GM12878 (cell line): ENCODE measurements at regions not wholly inside any gene's neighbourhood (a gene's known extent, or its start where the extent isn't known, plus 50 kb on each side); places are given as distances from the start of the nearest gene placed in this dataset.

ENCODE experiments used
- ATAC-seq: fragments of 200-7000 bp; cut with Tn5 transposase; 3 replicates; pipeline ENCODE4 v1.9.1; 2020; ENCODE audit warnings: mild to moderate bottlenecking, moderate library complexity
- BruUV-seq: library from RNA; stranded (reverse); fragments of 400-500 nt; replicated peaks from 2 replicates; lab custom pipeline; 2021; lab: Mats Ljungman, UMichigan
- CTCF ChIA-PET: fragments of 300-600 bp; sonication (Branson Sonifier 250); formaldehyde crosslinking; extraction: SDS; loops from one replicate; lab custom pipeline; 2021; ENCODE audit warnings: inconsistent platforms; lab: Yijun Ruan, JAX
- POLR2A ChIA-PET: fragments of 350-600 bp; formaldehyde crosslinking; extraction: SDS; loops from one replicate; lab custom pipeline; 2021; ENCODE audit warnings: inconsistent platforms; lab: Charles Lee
- RAD21 ChIA-PET: fragments of 300-600 bp; sonication (Branson Sonifier 250); formaldehyde crosslinking; loops from one replicate; lab custom pipeline; 2023; ENCODE audit warnings: antibody characterized with exemption; ENCODE audit not compliant: unreplicated experiment; lab: Charles Lee
- SMC1A ChIA-PET: fragments of 300-600 bp; sonication (Branson Sonifier 250); formaldehyde crosslinking; loops from one replicate; lab custom pipeline; 2023; ENCODE audit not compliant: unreplicated experiment, uncharacterized antibody; lab: Charles Lee
- DNase-seq: peaks from one replicate; pipeline ENCODE4 v3.0.0-alpha.2; 2011; ENCODE audit warnings: low read depth, low spot score
- FAIRE-seq: peaks from 3 replicates; lab custom pipeline; 2011; peaks lifted over from hg19 to GRCh38; lab: Jason Lieb, UNC
- H2AFZ ChIP-seq: 2 replicates; pipeline ENCODE4 v1.6.0; 2011; ENCODE audit warnings: low read depth, low read length, control low read depth; ENCODE audit not compliant: control insufficient read depth
- H3K27ac ChIP-seq: 2 replicates; pipeline ENCODE4 v1.5.1; 2011; ENCODE audit warnings: control low read depth; ENCODE audit not compliant: control insufficient read depth, insufficient read depth
- H3K27me3 ChIP-seq, 2 experiments: replicated peaks in 1 of 2; 2 replicates each; pipeline versions ENCODE4 v1.6.0 to v1.6.1; 2011; ENCODE audit warnings: low read length in 1 of 2; ENCODE audit not compliant: control insufficient read depth in 2 of 2, insufficient read depth in 2 of 2
- H3K36me3 ChIP-seq, 2 experiments: 2 replicates each; pipeline ENCODE4 v1.5.1; 2011; ENCODE audit warnings: low read length in 1 of 2; ENCODE audit not compliant: control insufficient read depth in 2 of 2, insufficient read depth in 2 of 2
- H3K4me1 ChIP-seq: 2 replicates; pipeline ENCODE4 v1.6.1; 2011; ENCODE audit warnings: mild to moderate bottlenecking, low read length, moderate library complexity, mixed read lengths; ENCODE audit not compliant: control insufficient read depth, insufficient read depth
- H3K4me2 ChIP-seq: 2 replicates; pipeline ENCODE4 v1.6.0; 2011; ENCODE audit warnings: control low read depth; ENCODE audit not compliant: control insufficient read depth, insufficient read depth
- H3K4me3 ChIP-seq: fragments of 200-600 bp; sonication (generic); 2 replicates; pipeline ENCODE4 v1.5.1; 2016
- H3K79me2 ChIP-seq: 2 replicates; pipeline ENCODE4 v1.6.0; 2011; ENCODE audit warnings: low read length; ENCODE audit not compliant: control insufficient read depth, insufficient read depth
- H3K9ac ChIP-seq: 2 replicates; pipeline ENCODE4 v1.8.0; 2011; ENCODE audit warnings: low read length, control low read depth, mixed read lengths; ENCODE audit not compliant: control insufficient read depth, insufficient read depth
- H3K9me3 ChIP-seq: replicated peaks from 3 replicates; pipeline ENCODE4 v1.5.1; 2011; ENCODE audit warnings: mild to moderate bottlenecking, low read length; ENCODE audit not compliant: control insufficient read depth, insufficient read depth
- H4K20me1 ChIP-seq: 2 replicates; pipeline ENCODE4 v1.6.0; 2011; ENCODE audit not compliant: control insufficient read depth, insufficient read depth
- ATF2 ChIP-seq: IDR thresholded peaks from 2 replicates; pipeline ENCODE4 v1.6.1; 2012; ENCODE audit warnings: low read length, inconsistent platforms
- E2F4 ChIP-seq: IDR thresholded peaks from 2 replicates; pipeline ENCODE4 v1.6.1; 2012; ENCODE audit warnings: low read depth, low read length, improper control_type of control experiment
- E4F1 ChIP-seq: fragments of 450-650 bp; IDR thresholded peaks from 2 replicates; pipeline ENCODE4 v1.6.1; 2018; ENCODE audit warnings: borderline replicate concordance, mild to moderate bottlenecking; ENCODE audit not compliant: partially characterized antibody
- IRF4 ChIP-seq: IDR thresholded peaks from 2 replicates; pipeline ENCODE4 v1.6.1; 2011; ENCODE audit warnings: low read depth, low read length
- MAX ChIP-seq: IDR thresholded peaks from 2 replicates; pipeline ENCODE4 v1.6.1; 2012; ENCODE audit warnings: low read depth, low read length, improper control_type of control experiment
- MYB ChIP-seq: fragments of 150-350 bp; IDR thresholded peaks from 2 replicates; pipeline ENCODE4 v1.6.1; 2014; ENCODE audit warnings: mild to moderate bottlenecking, low read depth, low read length, borderline replicate concordance
- NFXL1 ChIP-seq: fragments of 450-650 bp; IDR thresholded peaks from 2 replicates; pipeline ENCODE4 v1.6.1; 2017; ENCODE audit warnings: antibody characterized with exemption, mild to moderate bottlenecking, borderline replicate concordance
- PKNOX1 ChIP-seq: fragments of 450-650 bp; IDR thresholded peaks from 2 replicates; pipeline ENCODE4 v1.6.1; 2016; ENCODE audit warnings: mild to moderate bottlenecking
- RBBP5 ChIP-seq: fragments of 200-600 bp; sonication (generic); conservative IDR thresholded peaks from 2 replicates; pipeline ENCODE4 v1.6.1; 2016
- SIN3A ChIP-seq: IDR thresholded peaks from 2 replicates; pipeline ENCODE4 v1.6.1; 2012; ENCODE audit warnings: low read depth, low read length, improper control_type of control experiment
- SKIL ChIP-seq: fragments of 450-650 bp; IDR thresholded peaks from 2 replicates; pipeline ENCODE4 v1.6.1; 2017; ENCODE audit warnings: mild to moderate bottlenecking, low read depth, inconsistent platforms; ENCODE audit not compliant: poor library complexity, severe bottlenecking
- SMAD5 ChIP-seq: IDR thresholded peaks from 2 replicates; pipeline ENCODE4 v1.6.1; 2016; ENCODE audit warnings: antibody characterized with exemption, low read depth
- SRF ChIP-seq, 2 experiments: IDR thresholded peaks; 2 replicates each; pipeline ENCODE4 v1.6.1; 2011; ENCODE audit warnings: low read depth in 2 of 2, low read length in 2 of 2, mild to moderate bottlenecking in 1 of 2, moderate library complexity in 1 of 2
- ZBTB33 ChIP-seq: fragments of 450-650 bp; IDR thresholded peaks from 2 replicates; pipeline ENCODE4 v1.6.1; 2017; ENCODE audit warnings: mild to moderate bottlenecking
- WGBS: methylation state at CpG from one replicate; pipeline ENCODE4 v1.1.6; 2016; ENCODE audit warnings: low lambda C conversion rate; ENCODE audit not compliant: insufficient replicate concordance, insufficient coverage; ENCODE audit errors: missing lambda C conversion rate; 5-methylcytosine and 5-hydroxymethylcytosine counted together
- in situ Hi-C: fragments of 300-500 bp; cut with MboI; formaldehyde crosslinking; loops from 9 replicates; pipeline ENCODE4 v1.14.3; 2018; ENCODE audit warnings: mixed read lengths
- intact Hi-C: fragments of 100-400 bp; cut with micrococcal nuclease; formaldehyde crosslinking; loops from one replicate; pipeline ENCODE4 v1.14.2; 2022; ENCODE audit not compliant: unreplicated experiment

GRCh38 chr1:80917225-80917624 lies 883.5 kb upstream of the ADGRL2 start:
- ChIA-PET RAD21 (no interaction called here), CTCF (no interaction called here), POLR2A (no interaction called here), SMC1A (no interaction called here)
- H4K20me1 ChIP-seq: no peaks in the 10 kb centered on the region
- no peaks in the 10 kb centered on the region for H3K36me3 ChIP-seq
- no peak for FAIRE-seq
- ATAC-seq: no peak
- intact Hi-C loops (no loop called here), in situ Hi-C loops (no loop called here)
- H3K9ac ChIP-seq: no peak overlapping the region
- no peak overlapping the region for H3K27ac ChIP-seq
- no peaks in the 10 kb centered on the region for H3K4me1 ChIP-seq
- no TSS peak for BruUV-seq
- 5% methylated on average over 1 of the region's 1 CpG for WGBS
- no peak for DNase-seq
- H3K9me3 ChIP-seq: no peaks in the 10 kb centered on the region
- no peaks in the 10 kb centered on the region for H3K27me3 ChIP-seq
- no peak overlapping the region for H3K4me2 ChIP-seq
- H3K4me3 ChIP-seq: no peak overlapping the region
- H2AFZ ChIP-seq: no peak overlapping the region
- H3K79me2 ChIP-seq: no peaks in the 10 kb centered on the region
- TF ChIP-seq NFXL1 (no peak), PKNOX1 (no peak), IRF4 (no peak), MAX (no peak), SMAD5 (no peak), MYB (no peak), SKIL (no peak), E4F1 (no peak), RBBP5 (no peak), E2F4 (no peak), SRF (IDR thresholded peaks at IDR 0.05; ENCODE audit: low read depth in 2 of 2, low read length in 2 of 2) (no peak), ATF2 (no peak), SIN3A (no peak), ZBTB33 (no peak)
